K562 (cell line): ENCODE measurements at regions not wholly inside any gene's neighbourhood (a gene's known extent, or its start where the extent isn't known, plus 50 kb on each side); places are given as distances from the start of the nearest gene placed in this dataset.

Source experiments
- ATAC-seq: fragments of 200-7000 bp; cut with Tn5 transposase; 3 replicates; pipeline ENCODE4 v1.9.1; 2020; ENCODE audit warnings: moderate library complexity
- BruUV-seq: library from RNA; stranded (reverse); fragments of 400-500 nt; replicated peaks from 2 replicates; lab custom pipeline; 2021; lab: Mats Ljungman, UMichigan
- CTCF ChIA-PET: fragments of 300-600 bp; formaldehyde crosslinking; extraction: SDS; loops from one replicate; lab custom pipeline; 2021; ENCODE audit warnings: low intra/inter-chr PET ratio; lab: Yijun Ruan, JAX
- POLR2A ChIA-PET: fragments of 300-600, 350-650 bp; sonication (Branson Sonifier 250); formaldehyde crosslinking; extraction: SDS; loops from one replicate; lab custom pipeline; 2021; ENCODE audit warnings: antibody characterized with exemption, inconsistent platforms; lab: Yijun Ruan, JAX
- DNase-seq, 4 experiments: peaks; one replicate each; pipeline versions ENCODE4 v3.0.0 to v3.0.0-alpha.2; 2011 to 2018; ENCODE audit warnings: low spot score in 3 of 4, mixed read lengths in 3 of 4; ENCODE audit errors: extremely low read depth in 1 of 4
- FAIRE-seq: peaks from 2 replicates; lab custom pipeline; 2011; peaks lifted over from hg19 to GRCh38; lab: Jason Lieb, UNC
- H2AFZ ChIP-seq: 2 replicates; pipeline ENCODE4 v1.6.0; 2011; ENCODE audit warnings: low read depth, low read length, control low read depth, inconsistent platforms
- H3K27ac ChIP-seq: fragments of 200-600 bp; 3 replicates; pipeline ENCODE4 v1.8.0; 2011; ENCODE audit warnings: low read depth, mild to moderate bottlenecking, control low read depth, inconsistent platforms, low read length, moderate library complexity, mixed read lengths; ENCODE audit errors: extremely low read depth
- H3K27me3 ChIP-seq, 2 experiments: fragments of 300-600 bp in 1 of 2; 2 replicates in 1 of 2; 3 replicates in 1 of 2; pipeline versions ENCODE4 v1.6.0 to v1.8.0; 2011; ENCODE audit warnings: inconsistent platforms in 2 of 2, low read length in 2 of 2, mild to moderate bottlenecking in 1 of 2, mixed read lengths in 1 of 2, moderate library complexity in 1 of 2; ENCODE audit not compliant: control insufficient read depth in 2 of 2, insufficient read depth in 2 of 2
- H3K36me3 ChIP-seq: fragments of 300-600 bp; 3 replicates; pipeline ENCODE4 v1.8.0; 2011; ENCODE audit warnings: mild to moderate bottlenecking, low read length, inconsistent platforms; ENCODE audit not compliant: control insufficient read depth, insufficient read depth
- H3K4me1 ChIP-seq, 2 experiments: fragments of 200-600 bp in 1 of 2; replicated peaks in 1 of 2; 2 replicates in 1 of 2; 3 replicates in 1 of 2; pipeline versions ENCODE4 v1.5.1 to v1.8.0; 2011; ENCODE audit warnings: inconsistent platforms in 2 of 2, low read length in 2 of 2, mild to moderate bottlenecking in 1 of 2, mixed read lengths in 1 of 2, moderate library complexity in 1 of 2; ENCODE audit not compliant: control insufficient read depth in 2 of 2, insufficient read depth in 2 of 2
- H3K4me2 ChIP-seq: 2 replicates; pipeline ENCODE4 v1.6.1; 2011; ENCODE audit warnings: low read length, control low read depth, inconsistent platforms, mixed read lengths; ENCODE audit not compliant: insufficient read depth
- H3K4me3 ChIP-seq: fragments of 200-600 bp; sonication (generic), shearing (Covaris generic); 2 replicates; pipeline ENCODE4 v1.5.1; 2016; ENCODE audit warnings: control low read depth, inconsistent platforms
- H3K79me2 ChIP-seq: fragments of 200-600 bp; 3 replicates; pipeline ENCODE4 v1.8.0; 2011; ENCODE audit warnings: low read length, inconsistent platforms; ENCODE audit not compliant: control insufficient read depth, insufficient read depth
- H3K9ac ChIP-seq, 2 experiments: 2 replicates each; pipeline versions ENCODE4 v1.6.0 to v1.6.1; 2011; ENCODE audit warnings: low read depth in 2 of 2, low read length in 2 of 2, control low read depth in 1 of 2, inconsistent platforms in 1 of 2, mild to moderate bottlenecking in 1 of 2, mixed read lengths in 1 of 2; ENCODE audit not compliant: insufficient read depth in 1 of 2
- H3K9me1 ChIP-seq: one replicate; pipeline ENCODE4 v1.6.0; 2011; ENCODE audit warnings: inconsistent platforms, mild to moderate bottlenecking, low read length, moderate library complexity; ENCODE audit not compliant: control insufficient read depth, insufficient read depth
- H3K9me3 ChIP-seq: replicated peaks from 2 replicates; pipeline ENCODE4 v1.5.1; 2011; ENCODE audit warnings: low read depth, low read length, inconsistent platforms; ENCODE audit not compliant: control insufficient read depth, insufficient read depth
- H4K20me1 ChIP-seq: replicated peaks from 2 replicates; pipeline ENCODE4 v1.6.1; 2011; ENCODE audit warnings: low read length, inconsistent platforms, mixed read lengths; ENCODE audit not compliant: control insufficient read depth, insufficient read depth
- BCL6 ChIP-seq: fragments of 250-450 bp; sonication (Bioruptor Pico); IDR thresholded peaks from 2 replicates; pipeline ENCODE4 v1.4.0; 2020
- CBX5 ChIP-seq: IDR thresholded peaks from 2 replicates; pipeline ENCODE4 v1.6.1; 2014; ENCODE audit warnings: low read depth, borderline replicate concordance
- FOXK2 ChIP-seq, 2 experiments: fragments of 450-650 bp; IDR thresholded peaks in 1 of 2; conservative IDR thresholded peaks in 1 of 2; 2 replicates each; pipeline ENCODE4 v1.6.1; 2016; ENCODE audit warnings: low read depth in 2 of 2, mild to moderate bottlenecking in 1 of 2
- GTF2E2 ChIP-seq: fragments of 200-800 bp; sonication (Bioruptor generic); IDR thresholded peaks from 2 replicates; pipeline ENCODE4 v1.6.1; 2016; ENCODE audit warnings: missing genetic modification characterization, missing compliant biosample characterization
- HDAC8 ChIP-seq: fragments of 450-650 bp; IDR thresholded peaks from 2 replicates; pipeline ENCODE4 v1.6.1; 2016; ENCODE audit warnings: mild to moderate bottlenecking, missing genetic modification characterization, moderate library complexity, missing compliant biosample characterization
- MIER1 ChIP-seq: fragments of 450-650 bp; IDR thresholded peaks from 2 replicates; pipeline ENCODE4 v1.6.1; 2016; ENCODE audit warnings: antibody characterized with exemption, mild to moderate bottlenecking, low read depth
- NR2F6 ChIP-seq: fragments of 450-650 bp; formaldehyde crosslinking; IDR thresholded peaks from 2 replicates; pipeline ENCODE4 v1.4.0; 2020; ENCODE audit warnings: mild to moderate bottlenecking
- RBM22 ChIP-seq: fragments of 200-400 bp; formaldehyde crosslinking; IDR thresholded peaks from 2 replicates; pipeline ENCODE4 v1.6.1; 2018; ENCODE audit warnings: low read length, low read depth; ENCODE audit not compliant: poor library complexity, severe bottlenecking
- TEAD4 ChIP-seq, 2 experiments: sonication (generic) in 1 of 2; formaldehyde crosslinking in 1 of 2; IDR thresholded peaks; 2 replicates each; pipeline versions ENCODE4 v1.6.1 to v1.8.0; 2012 to 2022; ENCODE audit warnings: borderline replicate concordance in 1 of 2, inconsistent platforms in 1 of 2, low read length in 1 of 2, mild to moderate bottlenecking in 1 of 2, missing genetic modification reagents in 1 of 2
- U2AF1 ChIP-seq: fragments of 200-400 bp; formaldehyde crosslinking; optimal IDR thresholded peaks from 2 replicates; pipeline ENCODE3; 2017; ENCODE audit warnings: mild to moderate bottlenecking, low read depth, low read length, moderate library complexity
- ZHX1 ChIP-seq: fragments of 150-350 bp; conservative IDR thresholded peaks from 2 replicates; pipeline ENCODE4 v1.6.1; 2014; ENCODE audit warnings: low read length
- ZNF274 ChIP-seq: IDR thresholded peaks from 2 replicates; pipeline ENCODE4 v1.6.1; 2011; ENCODE audit warnings: low read depth, mild to moderate bottlenecking, low read length, moderate library complexity, borderline replicate concordance
- WGBS: fragments of 100-300 bp; shearing (Covaris generic); methylation state at CpG from one replicate; pipeline ENCODE4 v1.1.6; 2016; ENCODE audit warnings: low coverage, mixed read lengths; ENCODE audit not compliant: insufficient coverage; ENCODE audit errors: missing lambda C conversion rate; 5-methylcytosine and 5-hydroxymethylcytosine counted together
- in situ Hi-C: fragments of 300-500 bp; cut with MboI; formaldehyde crosslinking; loops from 4 replicates; pipeline ENCODE4 v1.15.0; 2018; ENCODE audit warnings: inconsistent platforms, mixed read lengths
- intact Hi-C: fragments of 100-400 bp; cut with micrococcal nuclease; formaldehyde crosslinking; loops from 2 replicates; pipeline ENCODE4 v1.14.2; 2022
- TF ChIP-seq, protein P1 (sequence below): fragments of 450-650 bp; formaldehyde crosslinking; IDR thresholded peaks from 2 replicates; pipeline ENCODE4 v1.4.0; 2020; ENCODE audit warnings: mild to moderate bottlenecking, moderate library complexity
- TF ChIP-seq, protein P2 (sequence below): sonication (generic); formaldehyde crosslinking; IDR thresholded peaks from 2 replicates; pipeline ENCODE4 v1.8.0; 2022; ENCODE audit warnings: missing genetic modification reagents, mild to moderate bottlenecking, moderate library complexity, borderline replicate concordance
- TF ChIP-seq, protein P3 (sequence below), 2 experiments: fragments of 450-650 bp in 1 of 2; sonication (generic) in 1 of 2; formaldehyde crosslinking in 1 of 2; IDR thresholded peaks in 1 of 2; conservative IDR thresholded peaks in 1 of 2; 2 replicates each; pipeline versions ENCODE4 v1.6.1 to v1.8.1; 2016 to 2023; ENCODE audit warnings: mild to moderate bottlenecking in 2 of 2, moderate library complexity in 2 of 2, inconsistent platforms in 1 of 2, missing genetic modification reagents in 1 of 2

- TF ChIP-seq, protein P1, sequence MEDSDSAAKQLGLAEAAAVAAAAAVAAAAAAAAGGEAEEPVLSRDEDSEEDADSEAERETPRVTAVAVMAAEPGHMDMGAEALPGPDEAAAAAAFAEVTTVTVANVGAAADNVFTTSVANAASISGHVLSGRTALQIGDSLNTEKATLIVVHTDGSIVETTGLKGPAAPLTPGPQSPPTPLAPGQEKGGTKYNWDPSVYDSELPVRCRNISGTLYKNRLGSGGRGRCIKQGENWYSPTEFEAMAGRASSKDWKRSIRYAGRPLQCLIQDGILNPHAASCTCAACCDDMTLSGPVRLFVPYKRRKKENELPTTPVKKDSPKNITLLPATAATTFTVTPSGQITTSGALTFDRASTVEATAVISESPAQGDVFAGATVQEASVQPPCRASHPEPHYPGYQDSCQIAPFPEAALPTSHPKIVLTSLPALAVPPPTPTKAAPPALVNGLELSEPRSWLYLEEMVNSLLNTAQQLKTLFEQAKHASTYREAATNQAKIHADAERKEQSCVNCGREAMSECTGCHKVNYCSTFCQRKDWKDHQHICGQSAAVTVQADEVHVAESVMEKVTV (CRISPR knock-in tag) = no peak
These were observed 97.6 kb upstream of the KAZN start (continued) for GRCh38 chr1:14500912-14501311.

GRCh38 chr1:14504517-14504916 lies 94.0 kb upstream of the KAZN start:
- Histone ChIP-seq H3K9me1 (no peaks in the 10 kb centered on the region), H3K4me2 (no peak overlapping the region), H4K20me1 (no peaks in the 10 kb centered on the region), H3K9me3 (no peaks in the 10 kb centered on the region), H2AFZ (no peak overlapping the region), H3K27me3 (peaks cover 4 to 27% of the 10 kb centered on the region in 2 experiments; a peak in 3 of 5 replicates), H3K4me3 (no peak overlapping the region), H3K79me2 (no peaks in the 10 kb centered on the region), H3K4me1 (no peaks in the 10 kb centered on the region; a peak in 1 of 5 replicates), H3K9ac (no peak overlapping the region), H3K27ac (no peak overlapping the region), H3K36me3 (no peaks in the 10 kb centered on the region)
- no TSS peak for BruUV-seq
- no peak for ATAC-seq
- POLR2A ChIA-PET = no interaction called here
- no peak for FAIRE-seq
- DNase-seq = no peak
- in situ Hi-C loops (no loop called here), intact Hi-C loops (no loop called here)
- 11% methylated on average over 5 of the region's 5 CpGs for WGBS
- CTCF ChIA-PET = no interaction called here
- TF ChIP-seq, protein P2, sequence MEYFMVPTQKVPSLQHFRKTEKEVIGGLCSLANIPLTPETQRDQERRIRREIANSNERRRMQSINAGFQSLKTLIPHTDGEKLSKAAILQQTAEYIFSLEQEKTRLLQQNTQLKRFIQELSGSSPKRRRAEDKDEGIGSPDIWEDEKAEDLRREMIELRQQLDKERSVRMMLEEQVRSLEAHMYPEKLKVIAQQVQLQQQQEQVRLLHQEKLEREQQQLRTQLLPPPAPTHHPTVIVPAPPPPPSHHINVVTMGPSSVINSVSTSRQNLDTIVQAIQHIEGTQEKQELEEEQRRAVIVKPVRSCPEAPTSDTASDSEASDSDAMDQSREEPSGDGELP = no peak
- TF ChIP-seq HDAC8 (tag) = no peak
- TF ChIP-seq RBM22 = no peak
- TF ChIP-seq MIER1 = no peak
- TF ChIP-seq TEAD4 (IDR thresholded peaks at IDR 0.05; ENCODE audit: low read length) = no peak
- no peak for TF ChIP-seq TEAD4 (CRISPR knock-in tag; IDR thresholded peaks at IDR 0.05; ENCODE audit: borderline replicate concordance)
- no peak for TF ChIP-seq ZHX1
- no peak for TF ChIP-seq FOXK2 (conservative IDR thresholded peaks at IDR 0.05 in 1 of 2, IDR thresholded peaks at IDR 0.05 in 1 of 2; ENCODE audit: low read depth in 2 of 2)
- no peak for TF ChIP-seq ZNF274
- TF ChIP-seq GTF2E2 (tag) = no peak
- TF ChIP-seq U2AF1 = no peak
- no peak for TF ChIP-seq CBX5
- TF ChIP-seq, protein P3, sequence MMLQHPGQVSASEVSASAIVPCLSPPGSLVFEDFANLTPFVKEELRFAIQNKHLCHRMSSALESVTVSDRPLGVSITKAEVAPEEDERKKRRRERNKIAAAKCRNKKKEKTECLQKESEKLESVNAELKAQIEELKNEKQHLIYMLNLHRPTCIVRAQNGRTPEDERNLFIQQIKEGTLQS (IDR thresholded peaks at IDR 0.05) = no peak
- TF ChIP-seq, protein P3 (CRISPR knock-in tag; conservative IDR thresholded peaks at IDR 0.05) = no peak
- TF ChIP-seq BCL6 = no peak
- TF ChIP-seq NR2F6 (CRISPR knock-in tag) = no peak
